Thyroid gland (tissue), 4 donors: ENCODE measurements at regions not wholly inside any gene's neighbourhood (a gene's known extent, or its start where the extent isn't known, plus 50 kb on each side); places are given as distances from the start of the nearest gene placed in this dataset.

Source experiments
- DNase-seq, 2 donors: peaks; one replicate each; pipeline ENCODE4 v3.0.0-alpha.2; 2019
- H3K27ac ChIP-seq, 3 donors: fragments of 200-600 bp; sonication (generic); 1 replicate in 2 of 3; 2 replicates in 1 of 3; pipeline ENCODE4 v1.5.1; 2016 to 2019; ENCODE audit warnings: mild to moderate bottlenecking in 1 of 3, moderate library complexity in 1 of 3
- H3K27me3 ChIP-seq: fragments of 200-600 bp; sonication (generic); one replicate; pipeline ENCODE4 v1.5.1; 2019
- H3K36me3 ChIP-seq, 2 donors: fragments of 200-600 bp; sonication (generic); one replicate each; pipeline ENCODE4 v1.5.1; 2016 to 2019
- H3K4me1 ChIP-seq, 2 donors: fragments of 200-600 bp; sonication (generic); one replicate each; pipeline ENCODE4 v1.5.1; 2017 to 2019
- H3K4me3 ChIP-seq, 3 donors: fragments of 200-600 bp; sonication (generic); replicated peaks in 1 of 3; 1 replicate in 2 of 3; 2 replicates in 1 of 3; pipeline ENCODE4 v1.5.1; 2016; ENCODE audit warnings: mild to moderate bottlenecking in 1 of 3
- H3K9me3 ChIP-seq: fragments of 200-600 bp; sonication (generic); one replicate; pipeline ENCODE4 v1.5.1; 2017
- POLR2A ChIP-seq, 2 donors: fragments of 450-650 bp; IDR thresholded peaks; one replicate each; pipeline ENCODE4 v1.6.1; 2017; ENCODE audit warnings: antibody characterized with exemption in 2 of 2, mild to moderate bottlenecking in 2 of 2, moderate library complexity in 1 of 2
- WGBS, 2 donors: methylation state at CpG; one replicate each; pipeline ENCODE4 v1.1.5; 2017; 5-methylcytosine and 5-hydroxymethylcytosine counted together
- intact Hi-C: fragments of 100-400 bp; cut with DNase I; formaldehyde crosslinking; loops from one replicate; pipeline ENCODE4 v1.15.1; 2023
- TF ChIP-seq, protein P1 (sequence below), 6 experiments: fragments of 200-600 bp in 3 of 6; fragments of 450-650 bp in 3 of 6; sonication (generic) in 3 of 6; IDR thresholded peaks; one replicate each; pipeline ENCODE4 v1.5.1; 2016 to 2019; ENCODE audit warnings: antibody characterized with exemption in 6 of 6, mild to moderate bottlenecking in 2 of 6, inconsistent platforms in 1 of 6, moderate library complexity in 1 of 6

DNA sequence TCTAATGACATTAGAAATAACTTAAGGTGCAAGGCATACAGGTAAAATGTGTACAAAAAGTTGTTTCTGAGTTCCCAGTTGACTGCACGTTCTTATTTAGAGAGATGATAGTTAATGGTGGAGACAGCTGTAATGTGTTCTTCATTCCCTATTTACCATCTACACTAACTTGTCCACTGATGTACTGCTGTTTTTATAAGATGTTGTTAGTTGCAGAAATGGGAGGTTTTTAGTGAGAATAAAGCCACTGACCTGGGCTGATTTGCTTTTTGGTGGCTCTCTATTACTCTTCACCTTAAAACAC, 122.9 kb upstream of the LYPLAL1 start:
- TF ChIP-seq POLR2A (IDR thresholded peaks at IDR 0.05): no peak
- TF ChIP-seq, protein P1, sequence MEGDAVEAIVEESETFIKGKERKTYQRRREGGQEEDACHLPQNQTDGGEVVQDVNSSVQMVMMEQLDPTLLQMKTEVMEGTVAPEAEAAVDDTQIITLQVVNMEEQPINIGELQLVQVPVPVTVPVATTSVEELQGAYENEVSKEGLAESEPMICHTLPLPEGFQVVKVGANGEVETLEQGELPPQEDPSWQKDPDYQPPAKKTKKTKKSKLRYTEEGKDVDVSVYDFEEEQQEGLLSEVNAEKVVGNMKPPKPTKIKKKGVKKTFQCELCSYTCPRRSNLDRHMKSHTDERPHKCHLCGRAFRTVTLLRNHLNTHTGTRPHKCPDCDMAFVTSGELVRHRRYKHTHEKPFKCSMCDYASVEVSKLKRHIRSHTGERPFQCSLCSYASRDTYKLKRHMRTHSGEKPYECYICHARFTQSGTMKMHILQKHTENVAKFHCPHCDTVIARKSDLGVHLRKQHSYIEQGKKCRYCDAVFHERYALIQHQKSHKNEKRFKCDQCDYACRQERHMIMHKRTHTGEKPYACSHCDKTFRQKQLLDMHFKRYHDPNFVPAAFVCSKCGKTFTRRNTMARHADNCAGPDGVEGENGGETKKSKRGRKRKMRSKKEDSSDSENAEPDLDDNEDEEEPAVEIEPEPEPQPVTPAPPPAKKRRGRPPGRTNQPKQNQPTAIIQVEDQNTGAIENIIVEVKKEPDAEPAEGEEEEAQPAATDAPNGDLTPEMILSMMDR (IDR thresholded peaks at IDR 0.05): no peak
- H3K9me3 ChIP-seq: no peaks in the 10 kb centered on the region
- no peaks in the 10 kb centered on the region for H3K36me3 ChIP-seq
- WGBS, 2 donors: 30 to 87% methylated on average over 1 of the region's 1 CpG
- H3K27ac ChIP-seq: no peak overlapping the region
- H3K4me3 ChIP-seq: no peak overlapping the region
- intact Hi-C loops: no loop called here
- no peaks in the 10 kb centered on the region for H3K4me1 ChIP-seq
- DNase-seq: no peak
- H3K27me3 ChIP-seq: no peaks in the 10 kb centered on the region

DNA sequence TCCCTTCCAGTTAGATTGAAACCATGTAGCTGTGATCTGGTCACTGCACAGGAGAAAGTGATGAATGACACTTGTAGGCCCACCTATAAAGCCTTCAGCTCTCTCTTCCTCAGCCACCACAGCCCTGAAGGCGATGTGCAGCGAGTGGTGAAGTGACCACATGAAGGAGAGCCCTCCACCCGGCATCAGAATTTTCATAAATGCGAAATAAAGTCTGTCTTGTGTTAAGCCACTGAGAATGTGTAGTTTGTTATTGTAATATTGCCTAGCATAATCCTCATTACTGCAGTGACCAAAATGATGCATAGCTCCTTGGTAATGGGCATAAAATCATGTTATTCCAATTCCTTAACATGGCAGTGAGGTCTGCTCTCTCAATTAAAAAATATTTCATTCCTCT, 122.1 kb upstream of the LYPLAL1 start:
- intact Hi-C loops: no loop called here
- 82 to 95% methylated on average over 4 of the region's 4 CpGs for WGBS, 2 donors
- H3K4me1 ChIP-seq: no peaks in the 10 kb centered on the region
- H3K27ac ChIP-seq: no peak overlapping the region
- no peaks in the 10 kb centered on the region for H3K36me3 ChIP-seq
- no peaks in the 10 kb centered on the region for H3K9me3 ChIP-seq
- no peak for TF ChIP-seq POLR2A (IDR thresholded peaks at IDR 0.05)
- TF ChIP-seq, protein P1 (IDR thresholded peaks at IDR 0.05): no peak
- DNase-seq: no peak
- H3K27me3 ChIP-seq: no peaks in the 10 kb centered on the region
- no peak overlapping the region for H3K4me3 ChIP-seq

DNA sequence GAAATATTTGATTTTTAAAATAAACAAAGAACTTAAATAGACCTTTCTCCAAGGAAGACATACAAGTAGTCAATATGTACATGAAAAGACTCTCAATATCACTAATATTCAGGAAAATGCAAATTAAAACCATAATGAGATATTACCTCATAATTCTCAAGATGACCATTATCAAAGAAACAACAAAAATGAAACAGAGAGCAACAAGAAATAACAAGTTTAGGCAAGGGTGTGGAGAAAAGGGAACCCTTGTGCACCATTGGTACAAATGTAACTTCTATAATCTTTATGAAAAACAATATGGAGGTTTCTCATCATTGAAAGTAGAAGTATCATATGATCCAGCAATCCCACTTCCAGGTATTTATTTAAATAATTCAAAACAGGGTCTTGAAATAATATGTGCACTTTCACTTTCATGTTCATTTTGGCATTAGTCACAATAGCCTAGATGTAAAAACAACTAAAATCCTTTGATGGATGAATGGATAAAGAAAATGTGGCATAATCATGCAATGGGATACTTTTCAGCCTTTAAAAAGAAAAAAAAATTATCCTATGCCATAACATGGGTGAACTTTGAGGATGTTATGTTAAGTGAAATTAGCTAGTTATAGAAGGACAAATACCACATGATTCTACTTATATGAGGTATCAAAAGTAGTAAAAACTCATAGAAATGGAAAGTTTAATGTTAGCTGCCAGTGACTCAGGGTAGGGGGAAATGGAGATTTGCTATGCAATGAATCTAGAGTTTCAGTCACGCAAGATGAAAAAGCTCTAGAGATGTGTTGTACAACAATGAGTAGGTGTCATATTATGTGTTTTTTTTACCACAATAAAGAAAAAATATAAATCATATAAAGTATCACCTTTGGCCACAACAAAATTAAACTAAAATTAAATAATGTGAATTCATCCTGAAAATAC, 114.5 kb upstream of the LYPLAL1 start:
- intact Hi-C loops: no loop called here
- no peak for DNase-seq
- Histone ChIP-seq H3K36me3 (no peaks in the 10 kb centered on the region), H3K27ac (no peak overlapping the region), H3K4me3 (no peak overlapping the region), H3K27me3 (no peaks in the 10 kb centered on the region), H3K9me3 (no peaks in the 10 kb centered on the region), H3K4me1 (no peaks in the 10 kb centered on the region)
- 93 to 99% methylated on average over 1 of the region's 1 CpG for whole genome bisulfite sequencing, 2 donors
- no peak for TF ChIP-seq POLR2A (IDR thresholded peaks at IDR 0.05)
- TF ChIP-seq, protein P1 (IDR thresholded peaks at IDR 0.05): no peak

DNA sequence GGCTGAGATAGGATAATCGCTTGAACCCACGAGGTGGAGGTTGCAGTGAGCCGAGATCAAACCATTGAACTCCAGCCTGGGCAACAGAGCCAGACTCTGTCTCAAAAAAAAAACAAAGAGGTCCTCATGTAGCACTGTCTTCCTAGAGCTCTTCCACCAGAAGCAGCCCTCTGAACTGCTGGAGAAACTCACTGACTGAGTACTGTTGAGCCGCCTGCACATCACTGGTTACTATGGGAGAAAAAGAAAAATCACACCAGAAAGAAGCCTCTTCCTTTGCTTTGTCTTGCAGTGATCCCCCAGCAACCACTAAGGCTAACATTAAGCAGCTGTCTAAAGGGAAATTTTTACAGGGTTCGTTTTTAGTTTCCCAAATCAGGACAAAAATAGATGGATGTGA, 112.9 kb upstream of the LYPLAL1 start:
- no peaks in the 10 kb centered on the region for H3K27me3 ChIP-seq
- H3K27ac ChIP-seq: no peak overlapping the region
- intact Hi-C loops: no loop called here
- no peaks in the 10 kb centered on the region for H3K9me3 ChIP-seq
- no peak for DNase-seq
- H3K4me1 ChIP-seq: no peaks in the 10 kb centered on the region
- H3K36me3 ChIP-seq: no peaks in the 10 kb centered on the region
- WGBS, 2 donors: 87 to 94% methylated on average over 5 of the region's 5 CpGs
- no peak for TF ChIP-seq POLR2A (IDR thresholded peaks at IDR 0.05)
- TF ChIP-seq, protein P1 (IDR thresholded peaks at IDR 0.05): no peak
- H3K4me3 ChIP-seq: no peak overlapping the region

DNA sequence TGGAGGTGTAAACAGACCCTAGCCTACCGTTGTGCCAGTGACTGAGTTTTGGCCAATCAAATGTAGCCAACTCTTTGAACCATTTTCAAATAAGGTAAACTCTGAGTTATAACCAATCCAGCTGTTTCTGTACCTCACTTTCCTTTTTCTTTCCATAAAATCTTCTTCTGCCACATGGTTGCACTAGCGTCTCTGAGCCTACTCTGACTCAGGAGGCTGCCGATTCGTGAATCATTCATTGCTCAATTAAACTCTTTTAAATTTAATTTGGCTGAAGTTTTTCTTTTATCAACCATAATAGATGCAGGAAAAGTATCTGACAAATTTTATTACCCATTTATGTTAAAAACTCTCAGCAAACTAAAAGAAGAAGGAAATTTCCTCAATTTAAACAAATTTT, 111.5 kb upstream of the LYPLAL1 start:
- Histone ChIP-seq H3K27me3 (no peaks in the 10 kb centered on the region), H3K9me3 (no peaks in the 10 kb centered on the region), H3K4me1 (no peaks in the 10 kb centered on the region), H3K27ac (no peak overlapping the region), H3K36me3 (no peaks in the 10 kb centered on the region), H3K4me3 (no peak overlapping the region)
- WGBS, 2 donors: 93 to 97% methylated on average over 4 of the region's 4 CpGs
- intact Hi-C loops: no loop called here
- no peak for TF ChIP-seq POLR2A (IDR thresholded peaks at IDR 0.05)
- TF ChIP-seq, protein P1 (IDR thresholded peaks at IDR 0.05): no peak
- no peak for DNase-seq
